ENCODE measurements at regions not wholly inside any gene's neighbourhood (a gene's known extent, or its start where the extent isn't known, plus 50 kb on each side); places are given as distances from the start of the nearest gene placed in this dataset.
A peak's percentile ranks its signal among the peaks of the same experiment; 100 is the strongest.

DNA sequence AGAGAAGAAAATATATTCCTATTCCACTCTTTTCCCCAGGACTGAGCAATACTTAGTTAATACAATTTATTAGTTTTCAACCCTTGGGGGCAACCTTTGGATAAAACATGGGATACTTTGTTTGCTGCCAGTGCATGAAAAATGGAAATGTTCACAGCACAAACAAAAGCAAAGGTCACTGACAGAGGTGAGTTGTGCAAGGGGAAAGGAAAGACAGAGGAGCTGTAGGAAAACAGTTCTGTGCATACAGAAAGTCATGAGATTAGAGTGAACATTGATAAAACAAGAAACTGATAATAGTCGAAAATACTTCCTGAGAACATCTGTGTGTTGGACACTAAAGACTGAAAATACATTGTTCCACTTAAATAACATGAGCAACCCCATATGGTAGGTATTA, 779.8 kb downstream of the TLE4 start:
- DNase-seq, result no peak

DNA sequence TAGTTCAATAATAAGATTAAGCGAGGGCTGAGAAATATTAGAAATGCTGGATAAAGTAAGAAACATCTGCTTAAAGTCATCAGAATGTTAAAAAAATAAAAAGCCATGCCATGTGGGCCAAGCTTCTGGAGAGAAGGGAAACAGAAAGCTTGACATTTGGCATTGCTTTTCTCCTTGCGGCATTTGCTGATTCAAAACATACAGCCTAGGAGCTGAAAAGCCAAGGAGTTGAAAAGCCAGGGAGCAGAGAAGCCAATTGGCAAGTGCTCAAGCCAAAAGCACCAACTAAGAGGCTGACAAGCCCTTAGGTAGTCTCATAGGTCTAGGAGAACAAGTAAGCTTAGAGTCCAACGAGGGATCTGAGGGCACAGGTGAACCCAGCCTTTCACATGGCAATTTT, 754.3 kb downstream of the TLE4 start:
- DNase-seq, result no peak

- DNase-seq, result no peak
These were observed 749.2 kb downstream of the TLE4 start for GRCh38 chr9:80320916-80321315.

GRCh38 chr9:80320480-80320879, 748.7 kb downstream of the TLE4 start:
- no peak for DNase-seq

DNA sequence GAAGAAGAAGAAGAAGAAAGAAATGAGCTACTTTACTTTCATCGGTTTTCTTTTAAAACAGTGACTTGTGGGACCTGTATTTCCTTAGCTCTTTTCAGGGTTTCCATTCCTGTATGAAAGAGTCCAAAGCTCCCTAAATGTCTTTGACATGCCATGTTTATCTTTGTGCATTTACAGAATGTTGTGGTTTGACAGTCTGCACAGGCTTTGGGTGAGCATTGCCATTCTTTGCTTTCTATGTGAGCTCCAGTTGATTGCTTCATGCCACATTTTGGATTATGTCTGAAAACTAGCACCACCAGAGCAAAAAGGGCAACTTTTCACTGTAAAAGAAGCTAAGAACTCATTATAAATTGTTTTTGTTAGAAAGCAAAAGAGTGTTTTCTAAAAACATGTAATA, 733.4 kb downstream of the TLE4 start:
- no peak for DNase-seq

- DNase-seq, result no peak
These were observed 723.2 kb downstream of the TLE4 start for GRCh38 chr9:80294955-80295354.

- no peak for DNase-seq
These were observed 722.6 kb downstream of the TLE4 start for GRCh38 chr9:80294318-80294717.

DNA sequence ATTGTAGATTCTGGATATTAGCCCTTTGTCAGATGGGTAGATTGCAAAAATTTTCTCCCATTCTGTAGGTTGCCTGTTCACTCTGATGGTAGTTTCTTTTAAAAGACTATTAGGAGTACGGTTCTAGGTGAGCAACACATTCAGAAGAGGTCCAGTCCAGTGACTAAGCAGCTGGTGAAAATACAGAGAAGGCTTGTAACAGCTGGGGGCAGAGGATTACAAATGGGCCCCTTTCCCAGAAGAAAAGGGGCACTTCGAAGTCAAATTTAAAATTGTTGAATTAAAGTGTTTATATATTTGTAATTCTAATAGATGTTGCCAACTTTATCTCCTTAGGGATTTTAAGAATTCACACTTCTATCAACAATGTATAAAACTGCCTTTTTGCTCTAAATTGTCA, 720.5 kb downstream of the TLE4 start:
- no peak for DNase-seq

DNA sequence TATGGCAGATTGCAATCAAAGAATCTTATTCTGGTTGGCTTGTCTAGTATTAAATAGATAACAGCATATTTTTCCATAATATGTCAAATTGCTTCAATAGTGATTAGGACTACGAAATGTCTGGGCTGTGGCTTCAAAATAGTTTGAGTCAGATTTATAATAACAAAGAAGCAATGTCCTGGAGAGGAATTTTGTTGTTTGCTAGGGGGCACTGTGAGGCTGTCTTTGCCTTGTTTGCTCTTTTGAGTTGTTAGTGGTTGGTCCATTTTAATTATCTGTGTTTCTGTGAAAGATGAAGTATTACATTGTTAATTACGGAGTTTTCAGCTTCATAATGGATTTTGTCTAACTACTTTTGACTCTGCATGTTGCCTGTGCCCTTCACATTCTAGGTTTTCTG, 713.6 kb downstream of the TLE4 start:
- DNase-seq, result no peak

DNA sequence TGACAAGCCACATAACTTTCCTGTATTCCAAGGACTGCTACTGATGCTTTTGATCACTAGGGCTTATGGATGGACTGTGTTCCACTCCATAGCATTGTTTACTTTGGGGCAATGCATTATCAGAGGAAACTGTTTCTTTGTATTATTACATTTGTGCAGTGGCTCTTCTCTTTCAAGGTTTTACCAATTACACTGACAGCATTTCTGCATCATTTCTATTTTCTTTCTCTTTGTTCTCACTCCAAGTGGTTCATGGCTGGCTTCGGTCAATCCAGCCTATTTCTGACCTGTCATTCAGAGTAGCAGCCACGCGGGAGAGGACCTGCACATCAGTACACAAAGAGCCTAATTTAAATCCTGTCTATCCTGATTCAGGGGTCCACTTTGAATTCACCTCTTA, 711.0 kb downstream of the TLE4 start:
- peak; percentile 1 for DNase-seq

DNA sequence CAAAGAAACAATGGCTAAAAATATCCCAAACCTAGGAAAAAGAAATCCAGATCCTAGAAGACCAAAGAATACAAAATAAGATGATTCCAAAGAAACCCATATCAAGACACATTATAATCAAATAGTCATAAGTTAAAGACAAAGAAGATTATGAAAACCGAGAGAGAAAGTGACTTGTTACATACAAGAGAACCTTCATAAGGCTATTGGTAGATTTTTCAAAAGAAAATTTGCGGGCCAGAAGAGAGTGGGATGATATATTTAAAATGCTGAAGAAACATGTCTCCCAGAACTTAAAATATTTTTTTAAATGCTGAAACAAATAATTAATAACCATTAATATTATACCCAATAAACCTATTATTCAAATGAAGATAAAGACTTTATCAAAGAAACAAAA, 687.3 kb downstream of the TLE4 start:
- no peak for DNase-seq

DNA sequence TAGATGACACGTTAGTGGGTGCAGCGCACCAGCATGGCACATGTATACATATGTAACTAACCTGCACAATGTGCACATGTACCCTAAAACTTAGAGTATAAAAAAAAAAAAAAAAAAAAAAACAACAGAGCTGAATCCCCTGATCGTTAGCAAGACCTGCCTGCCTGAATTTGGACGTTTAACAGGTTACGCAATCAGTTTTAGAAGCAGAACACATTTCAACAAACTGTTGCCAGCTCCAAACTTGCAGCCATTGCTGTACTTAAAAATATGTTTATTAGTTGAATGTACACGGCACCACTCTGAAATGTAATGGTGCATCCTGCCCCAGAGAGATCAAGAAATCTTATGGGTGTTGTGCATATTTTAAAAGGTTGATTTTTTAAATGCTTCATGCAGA, 680.0 kb downstream of the TLE4 start:
- DNase-seq, result no peak

GRCh38 chr9:80242022-80242421, 670.3 kb downstream of the TLE4 start:
- DNase-seq, result no peak

GRCh38 chr9:80235752-80236151, 664.0 kb downstream of the TLE4 start:
- DNase-seq, result no peak

GRCh38 chr9:80233906-80234305, 662.1 kb downstream of the TLE4 start:
- DNase-seq, result no peak

DNA sequence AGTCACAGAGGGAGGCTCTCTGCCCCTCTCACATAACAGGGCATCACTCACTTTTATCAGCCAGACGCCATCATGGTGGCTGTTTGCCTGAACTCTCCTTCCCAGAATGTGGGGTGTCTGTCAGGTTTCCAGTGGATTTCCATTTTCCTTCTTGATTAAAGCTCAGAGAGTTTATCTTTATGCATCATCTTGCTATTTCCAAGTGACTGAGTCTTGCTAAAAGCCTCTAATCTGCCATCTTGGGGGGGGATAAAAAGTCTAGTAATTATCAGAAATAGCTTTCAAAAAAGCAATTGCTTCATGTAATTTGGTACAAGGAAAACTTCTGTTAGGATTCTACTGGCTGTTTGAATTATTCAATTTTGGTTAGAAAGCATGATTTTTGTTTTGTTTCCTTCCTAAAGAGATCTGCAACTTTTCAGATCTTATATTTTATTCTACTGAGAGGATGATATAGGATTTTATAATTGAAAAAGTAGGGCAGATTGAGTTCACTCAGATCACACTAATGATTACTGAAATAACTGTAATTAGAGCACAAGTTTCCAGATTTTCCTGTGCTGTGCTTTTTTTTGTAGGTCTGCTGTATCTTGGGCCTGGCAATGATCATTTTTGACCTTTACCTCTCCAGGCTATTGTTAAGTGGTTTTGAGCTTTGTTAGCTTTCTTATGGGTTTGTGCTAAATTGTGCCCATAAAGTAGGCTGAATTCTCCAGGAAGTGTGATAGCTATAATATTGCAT, 661.5 kb downstream of the TLE4 start:
- no peak for DNase-seq

DNA sequence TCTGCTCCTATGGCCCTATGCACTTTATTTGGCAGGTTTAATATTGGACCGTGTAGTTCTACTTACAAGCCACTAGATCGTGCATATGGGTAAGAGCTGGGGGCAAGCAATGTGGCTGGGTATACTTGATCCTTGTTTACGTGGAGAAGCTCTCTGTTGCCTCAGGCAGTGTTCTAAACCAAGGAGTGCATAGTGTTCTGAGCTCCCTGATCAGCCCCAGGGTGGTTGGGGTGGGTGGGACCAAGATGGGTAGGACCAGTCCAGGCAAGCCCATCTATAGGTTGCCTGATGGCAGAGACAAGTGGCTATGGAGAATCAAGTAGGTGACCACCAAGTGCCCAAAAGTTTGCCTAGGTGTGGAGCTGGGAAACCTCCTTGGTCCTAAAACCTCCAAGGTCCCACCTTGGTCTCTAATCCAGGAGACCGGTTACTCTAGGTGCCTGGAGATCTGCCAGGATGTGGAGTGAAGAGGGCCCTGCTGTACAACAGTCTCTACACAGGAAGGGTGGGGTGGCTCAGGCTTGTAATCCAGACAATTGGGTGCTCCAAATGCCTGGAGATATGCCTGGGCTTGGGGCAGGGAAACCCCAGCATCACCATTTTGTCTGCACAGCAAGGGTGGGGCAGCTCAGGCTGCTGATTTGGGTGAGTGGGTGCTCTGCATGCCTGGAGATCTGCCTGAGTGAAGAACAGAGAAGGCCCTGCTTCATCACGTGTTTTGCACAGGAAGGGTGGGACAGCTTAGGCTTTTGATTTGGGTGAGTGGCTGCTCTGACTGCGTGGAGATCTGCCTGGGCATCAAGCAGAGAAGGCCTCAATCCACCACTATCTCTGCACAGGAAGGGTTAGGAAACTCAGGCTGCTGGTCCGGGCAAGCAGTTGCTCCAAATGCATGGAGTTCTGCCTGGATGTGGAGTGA, 659.8 kb downstream of the TLE4 start:
- DNase-seq, result no peak

DNA sequence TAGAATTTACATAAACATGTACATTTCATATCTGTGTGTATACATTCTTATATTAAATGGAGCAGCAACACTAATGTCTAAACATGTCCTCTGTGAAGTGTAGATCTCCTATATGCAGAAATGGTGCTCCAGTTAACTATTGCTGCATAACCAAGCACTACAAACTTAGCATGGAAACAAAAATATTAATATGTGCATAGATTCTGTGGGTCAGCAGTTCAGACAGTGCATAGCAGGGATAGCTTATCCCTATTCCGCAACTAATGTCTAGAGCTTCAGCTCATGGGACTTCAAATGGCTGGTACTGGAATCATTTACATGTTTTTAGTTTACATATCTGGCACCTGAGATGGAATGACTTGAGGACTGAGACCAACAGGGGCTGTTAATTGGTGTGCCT, 652.1 kb downstream of the TLE4 start:
- no peak for DNase-seq

GRCh38 chr9:80222466-80223169, 650.9 kb downstream of the TLE4 start:
- no peak for DNase-seq

DNA sequence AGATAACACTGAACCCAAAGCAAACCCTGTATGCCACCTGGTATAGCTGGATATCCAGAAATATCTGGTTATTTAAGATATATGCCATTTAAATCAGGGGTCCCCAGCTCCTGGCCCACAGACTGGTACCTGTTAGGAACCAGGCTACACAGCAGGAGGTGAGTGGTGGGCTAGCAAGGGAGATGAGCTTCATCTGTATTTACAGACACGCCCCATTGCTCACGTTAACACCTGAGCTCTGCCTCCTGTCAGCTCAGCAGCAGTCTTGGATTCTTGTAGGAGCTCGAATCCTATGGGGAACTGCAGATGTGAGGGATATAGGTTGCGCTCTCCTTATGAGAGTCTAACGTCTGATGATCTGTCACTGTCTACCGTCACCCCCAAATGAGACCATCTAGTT, 646.6 kb downstream of the TLE4 start:
- DNase-seq, result no peak

DNA sequence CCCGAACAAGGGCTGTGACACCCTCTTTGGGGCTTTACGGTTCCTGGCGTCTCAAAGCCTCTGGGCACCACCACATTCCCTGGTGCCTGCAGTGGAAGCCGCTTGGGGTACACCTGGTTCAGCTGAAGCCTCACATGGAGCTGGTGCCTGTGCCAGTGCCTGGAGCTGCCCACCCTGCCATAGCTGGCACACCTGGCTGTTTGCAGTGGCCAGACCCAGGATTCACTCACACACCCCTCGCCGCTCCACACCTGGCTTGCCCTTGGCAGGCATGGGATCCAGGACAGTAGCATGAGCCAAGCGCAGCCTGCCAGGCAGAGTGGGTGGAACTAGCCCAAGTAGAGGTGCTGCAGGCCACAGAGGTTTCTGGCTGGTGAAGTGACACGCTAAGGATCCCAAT, 641.8 kb downstream of the TLE4 start:
- no peak for DNase-seq

- no peak for DNase-seq
These were observed 636.9 kb downstream of the TLE4 start for GRCh38 chr9:80208696-80209095.

GRCh38 chr9:80204054-80204453, 632.3 kb downstream of the TLE4 start:
- DNase-seq, result no peak
